ENCODE measurements at regions not wholly inside any gene's neighbourhood (a gene's known extent, or its start where the extent isn't known, plus 50 kb on each side); places are given as distances from the start of the nearest gene placed in this dataset.

- DNase-seq: no peak
Measured at GRCh38 chr4:133868856-133869255, 332.7 kb downstream of the PABPC4L start.

GRCh38 chr4:133866328-133866699 lies 335.3 kb downstream of the PABPC4L start:
- DNase-seq: no peak

- no peak for DNase-seq
Measured at GRCh38 chr4:133865612-133866327, 335.8 kb downstream of the PABPC4L start.

GRCh38 chr4:133863153-133863552 lies 338.4 kb downstream of the PABPC4L start:
- DNase-seq: no peak

- DNase-seq: no peak
Measured at GRCh38 chr4:133856731-133857355, 344.7 kb downstream of the PABPC4L start.

GRCh38 chr4:133855001-133855400 lies 346.6 kb downstream of the PABPC4L start:
- no peak for DNase-seq

GRCh38 chr4:133839326-133839725 lies 362.3 kb downstream of the PABPC4L start:
- no peak for DNase-seq

- DNase-seq: no peak
Measured at GRCh38 chr4:133823177-133823576, 378.4 kb downstream of the PABPC4L start.

- DNase-seq: no peak
Measured at GRCh38 chr4:133812954-133813353, 388.6 kb downstream of the PABPC4L start.

- no peak for DNase-seq
Measured at GRCh38 chr4:133812236-133812635, 389.4 kb downstream of the PABPC4L start.

GRCh38 chr4:133808151-133808550 lies 393.4 kb downstream of the PABPC4L start:
- DNase-seq: no peak

GRCh38 chr4:133803341-133803740 lies 398.2 kb downstream of the PABPC4L start:
- no peak for DNase-seq

GRCh38 chr4:133802359-133803140 lies 399.0 kb downstream of the PABPC4L start:
- DNase-seq: no peak

GRCh38 chr4:133801883-133802282 lies 399.7 kb downstream of the PABPC4L start:
- no peak for DNase-seq

- DNase-seq: no peak
Measured at GRCh38 chr4:133800966-133801365, 400.6 kb downstream of the PABPC4L start.

- no peak for DNase-seq
Measured at GRCh38 chr4:133799717-133800315, 401.8 kb downstream of the PABPC4L start.

GRCh38 chr4:133777661-133778060 lies 423.9 kb downstream of the PABPC4L start:
- DNase-seq: no peak

GRCh38 chr4:133776961-133777360 lies 424.6 kb downstream of the PABPC4L start:
- no peak for DNase-seq

- no peak for DNase-seq
Measured at GRCh38 chr4:133776503-133776902, 425.1 kb downstream of the PABPC4L start.

GRCh38 chr4:133775881-133776280 lies 425.7 kb downstream of the PABPC4L start:
- no peak for DNase-seq

- no peak for DNase-seq
Measured at GRCh38 chr4:133775469-133775868, 426.1 kb downstream of the PABPC4L start.

GRCh38 chr4:133759428-133759827 lies 442.2 kb downstream of the PABPC4L start:
- DNase-seq: no peak

GRCh38 chr4:133741766-133742165 lies 459.8 kb downstream of the PABPC4L start:
- DNase-seq: no peak

GRCh38 chr4:133720001-133720400 lies 481.6 kb downstream of the PABPC4L start:
- DNase-seq: no peak
